Trophoblast cell (in vitro differentiated cells and primary cell): ENCODE measurements at regions not wholly inside any gene's neighbourhood (a gene's known extent, or its start where the extent isn't known, plus 50 kb on each side); places are given as distances from the start of the nearest gene placed in this dataset.

ENCODE experiments used
- DNase-seq, 2 donors: peaks; one replicate each; pipeline ENCODE4 v3.0.0-alpha.2; 2016
- H2AFZ ChIP-seq: 2 replicates; pipeline ENCODE4 v1.6.1; 2013; ENCODE audit warnings: low read length, moderate library complexity, mild to moderate bottlenecking; ENCODE audit not compliant: insufficient read depth, poor library complexity
- H2AK5ac ChIP-seq: 2 replicates; pipeline ENCODE4 v1.6.1; 2013; ENCODE audit warnings: mild to moderate bottlenecking, low read length
- H2BK120ac ChIP-seq: 2 replicates; pipeline ENCODE4 v1.6.1; 2013; ENCODE audit warnings: low read length, mild to moderate bottlenecking, moderate library complexity; ENCODE audit not compliant: insufficient read depth, poor library complexity
- H2BK12ac ChIP-seq: 2 replicates; pipeline ENCODE4 v1.6.1; 2013; ENCODE audit warnings: mild to moderate bottlenecking, low read length, moderate library complexity
- H2BK5ac ChIP-seq: 2 replicates; pipeline ENCODE4 v1.6.1; 2013; ENCODE audit warnings: low read length, low read depth, moderate library complexity, mild to moderate bottlenecking; ENCODE audit not compliant: poor library complexity
- H3K14ac ChIP-seq: 2 replicates; pipeline ENCODE4 v1.6.1; 2013; ENCODE audit warnings: mild to moderate bottlenecking, low read length
- H3K18ac ChIP-seq: 2 replicates; pipeline ENCODE4 v1.6.1; 2013; ENCODE audit warnings: mild to moderate bottlenecking, low read length
- H3K23ac ChIP-seq: 2 replicates; pipeline ENCODE4 v1.6.1; 2013; ENCODE audit warnings: low read length
- H3K27ac ChIP-seq: 2 replicates; pipeline ENCODE4 v1.5.1; 2013; ENCODE audit warnings: low read depth, mild to moderate bottlenecking, inconsistent platforms, low read length, moderate library complexity
- H3K27me3 ChIP-seq: 2 replicates; pipeline ENCODE4 v1.6.1; 2013; ENCODE audit warnings: inconsistent platforms, mild to moderate bottlenecking, low read length, moderate library complexity; ENCODE audit not compliant: insufficient read depth
- H3K36me3 ChIP-seq, 2 experiments: 1 replicate in 1 of 2; 2 replicates in 1 of 2; pipeline ENCODE4 v1.6.1; 2013; ENCODE audit warnings: low read length in 2 of 2, mild to moderate bottlenecking in 2 of 2, moderate library complexity in 1 of 2; ENCODE audit not compliant: insufficient read depth in 2 of 2, control insufficient read depth in 1 of 2
- H3K4ac ChIP-seq: 2 replicates; pipeline ENCODE4 v1.6.1; 2013; ENCODE audit warnings: low read depth, mild to moderate bottlenecking, low read length, moderate library complexity
- H3K4me1 ChIP-seq, 2 experiments: 1 replicate in 1 of 2; 2 replicates in 1 of 2; pipeline ENCODE4 v1.6.1; 2013; ENCODE audit warnings: low read length in 2 of 2, mild to moderate bottlenecking in 2 of 2, moderate library complexity in 1 of 2; ENCODE audit not compliant: insufficient read depth in 2 of 2, control insufficient read depth in 1 of 2
- H3K4me2 ChIP-seq: 2 replicates; pipeline ENCODE4 v1.6.1; 2013; ENCODE audit warnings: inconsistent platforms, mild to moderate bottlenecking, low read length, moderate library complexity
- H3K4me3 ChIP-seq: 2 replicates; pipeline ENCODE4 v1.5.1; 2013; ENCODE audit warnings: mild to moderate bottlenecking, low read depth, low read length, inconsistent platforms
- H3K79me1 ChIP-seq: one replicate; pipeline ENCODE4 v1.6.1; 2013; ENCODE audit warnings: low read length
- H3K79me2 ChIP-seq: 2 replicates; pipeline ENCODE4 v1.6.1; 2013; ENCODE audit warnings: low read length, mild to moderate bottlenecking; ENCODE audit not compliant: control insufficient read depth, insufficient read depth, poor library complexity
- H3K9ac ChIP-seq: 2 replicates; pipeline ENCODE4 v1.6.1; 2013; ENCODE audit warnings: mild to moderate bottlenecking, low read length
- H3K9me3 ChIP-seq: 2 replicates; pipeline ENCODE4 v1.6.1; 2013; ENCODE audit warnings: low read depth, mild to moderate bottlenecking, control low read depth, inconsistent platforms, low read length; ENCODE audit not compliant: insufficient read depth
- H4K12ac ChIP-seq: 2 replicates; pipeline ENCODE4 v1.6.1; 2013; ENCODE audit warnings: low read depth, mild to moderate bottlenecking, low read length, moderate library complexity
- H4K8ac ChIP-seq: 2 replicates; pipeline ENCODE4 v1.6.1; 2013; ENCODE audit warnings: low read depth, mild to moderate bottlenecking, low read length, moderate library complexity
- H4K91ac ChIP-seq: one replicate; pipeline ENCODE4 v1.6.1; 2013; ENCODE audit warnings: low read depth, mild to moderate bottlenecking, low read length, moderate library complexity
- WGBS: extraction: QIAGEN DNeasy Blood & Tissue Kit; methylation state at CpG from one replicate; pipeline ENCODE4 v1.1.7; 2013; ENCODE audit warnings: missing lambda C conversion rate; ENCODE audit not compliant: insufficient read length, insufficient coverage; ENCODE audit errors: extremely low coverage; 5-methylcytosine and 5-hydroxymethylcytosine counted together

DNA sequence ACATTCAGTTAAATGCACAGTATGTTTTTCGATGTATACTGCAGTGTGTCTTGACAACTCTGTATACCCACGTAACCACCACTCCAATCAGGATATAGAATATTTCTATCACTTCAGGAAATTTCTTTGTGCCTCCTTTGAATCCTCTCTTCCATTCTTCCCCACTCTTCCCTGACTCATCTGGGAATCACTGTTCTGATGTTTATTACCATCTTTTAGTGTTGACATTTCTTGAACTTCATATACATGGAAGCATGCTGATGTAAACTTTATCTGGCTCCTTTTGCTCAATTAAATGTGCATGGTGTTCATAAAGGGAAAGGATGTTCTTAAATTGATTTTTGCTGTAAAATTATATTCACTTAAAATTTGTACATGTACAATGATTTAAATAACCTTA lies 319.9 kb downstream of the PCDH7 start:
- Histone ChIP-seq H3K27me3 (no peaks in the 10 kb centered on the region), H3K9ac (no peak overlapping the region), H2BK5ac (no peak overlapping the region), H3K4me3 (no peak overlapping the region), H4K91ac (no peak overlapping the region), H3K23ac (no peak overlapping the region), H3K18ac (no peak overlapping the region), H3K79me2 (no peaks in the 10 kb centered on the region), H4K12ac (no peak overlapping the region), H3K4ac (no peak overlapping the region), H2BK12ac (no peak overlapping the region), H3K4me2 (no peak overlapping the region), H3K79me1 (no peaks in the 10 kb centered on the region), H3K9me3 (peaks cover 2% of the 10 kb centered on the region), H2BK120ac (no peak overlapping the region), H2AK5ac (no peak overlapping the region), H4K8ac (no peak overlapping the region), H3K36me3 (no peaks in the 10 kb centered on the region), H2AFZ (no peak overlapping the region), H3K14ac (no peak overlapping the region), H3K4me1 (no peaks in the 10 kb centered on the region), H3K27ac (no peak overlapping the region)
- WGBS: no CpG with 5 or more reads among the region's 2 CpGs
- no peak for DNase-seq

DNA sequence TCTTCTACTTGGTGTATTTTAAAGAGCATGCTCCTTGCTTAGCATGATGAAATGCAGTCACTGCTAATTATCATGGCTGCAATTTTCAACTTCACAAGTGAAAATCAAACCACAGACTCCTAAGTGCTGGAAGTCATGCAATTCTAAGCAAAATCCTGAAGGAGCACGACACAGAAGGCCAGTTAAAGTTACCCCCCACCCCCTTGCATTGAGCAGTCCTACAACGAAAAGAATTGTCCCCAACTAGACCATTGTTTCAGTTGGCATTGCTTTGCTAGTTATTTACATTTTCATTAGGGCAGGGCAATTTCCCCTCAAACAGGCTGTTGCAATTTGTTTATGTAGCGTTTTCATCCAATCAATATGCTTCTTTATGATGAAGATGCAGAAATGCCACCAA lies 321.2 kb downstream of the PCDH7 start:
- Histone ChIP-seq H3K4me1 (no peaks in the 10 kb centered on the region), H2BK12ac (no peak overlapping the region), H4K12ac (no peak overlapping the region), H2AFZ (no peak overlapping the region), H3K4me3 (no peak overlapping the region), H3K23ac (no peak overlapping the region), H2AK5ac (no peak overlapping the region), H3K9me3 (peaks cover 2% of the 10 kb centered on the region), H3K79me2 (no peaks in the 10 kb centered on the region), H3K4ac (no peak overlapping the region), H2BK120ac (no peak overlapping the region), H4K91ac (no peak overlapping the region), H3K14ac (no peak overlapping the region), H3K4me2 (no peak overlapping the region), H3K18ac (no peak overlapping the region), H3K27me3 (no peaks in the 10 kb centered on the region), H2BK5ac (no peak overlapping the region), H3K9ac (no peak overlapping the region), H3K27ac (no peak overlapping the region), H3K36me3 (no peaks in the 10 kb centered on the region), H4K8ac (no peak overlapping the region), H3K79me1 (no peaks in the 10 kb centered on the region)
- no CpG with 5 or more reads among the region's 3 CpGs for WGBS
- no peak for DNase-seq

DNA sequence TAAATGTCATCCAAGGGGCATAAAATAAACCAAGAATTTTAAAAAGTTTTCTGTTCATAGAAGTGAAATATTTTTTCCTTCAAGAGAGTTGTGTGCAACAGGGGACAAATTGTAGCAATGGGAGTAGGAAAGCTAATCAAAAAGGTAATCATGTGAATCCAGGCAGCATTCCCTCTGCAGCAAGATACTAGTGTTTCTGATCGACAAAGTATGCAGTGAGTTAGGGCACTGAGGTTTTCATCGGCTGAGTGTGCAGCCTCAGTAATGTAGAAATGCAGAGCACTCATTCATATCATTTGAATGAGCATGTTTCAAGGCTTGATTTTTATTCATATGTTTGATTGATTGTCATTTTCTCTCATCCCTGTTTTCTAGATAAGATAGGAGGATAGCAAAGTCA lies 321.7 kb downstream of the PCDH7 start:
- no CpG with 5 or more reads among the region's 2 CpGs for whole genome bisulfite sequencing
- Histone ChIP-seq H4K91ac (no peak overlapping the region), H3K14ac (no peak overlapping the region)

DNA sequence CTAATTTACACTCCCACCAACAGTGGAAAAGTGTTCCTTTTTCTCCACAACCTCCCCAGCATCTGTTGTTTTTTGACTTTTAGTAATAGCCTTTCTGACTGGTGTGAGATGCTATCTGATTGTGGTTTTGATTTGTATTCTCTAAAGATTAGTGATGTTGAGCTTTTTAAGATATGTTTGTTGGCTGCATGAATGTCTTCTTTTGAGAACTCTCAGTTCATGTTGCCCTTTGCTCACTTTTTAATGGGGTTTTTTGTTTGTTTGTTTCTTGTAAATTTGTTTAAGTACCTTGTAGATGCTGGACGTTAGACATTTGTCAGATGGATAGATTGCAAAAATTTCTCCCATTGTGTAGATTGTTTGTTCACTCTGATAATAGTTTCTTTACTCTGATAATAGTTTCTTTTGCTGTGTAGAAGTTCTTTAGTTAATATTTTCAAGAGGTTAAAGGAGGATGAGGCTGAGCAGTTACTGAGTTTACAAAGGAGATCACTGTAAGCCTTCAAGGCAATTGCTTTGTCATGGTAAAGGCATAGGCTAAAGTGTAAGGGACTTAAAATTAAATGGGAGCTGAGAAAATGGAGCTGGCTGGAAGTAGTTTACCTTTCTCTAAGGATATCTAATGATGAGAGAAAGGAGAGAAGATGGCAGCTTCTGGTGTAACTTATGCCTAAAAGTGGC lies 323.4 kb downstream of the PCDH7 start:
- Histone ChIP-seq H4K12ac (no peak overlapping the region), H3K36me3 (no peaks in the 10 kb centered on the region), H3K27me3 (no peaks in the 10 kb centered on the region), H3K9me3 (peaks cover 2% of the 10 kb centered on the region), H3K4me2 (no peak overlapping the region), H2BK12ac (no peak overlapping the region), H3K4me1 (no peaks in the 10 kb centered on the region), H3K9ac (no peak overlapping the region), H4K91ac (no peak overlapping the region), H2BK5ac (no peak overlapping the region), H3K4ac (no peak overlapping the region), H2AFZ (no peak overlapping the region), H3K14ac (no peak overlapping the region), H3K79me2 (no peaks in the 10 kb centered on the region), H2AK5ac (no peak overlapping the region), H3K79me1 (no peaks in the 10 kb centered on the region), H3K18ac (no peak overlapping the region), H3K23ac (no peak overlapping the region), H2BK120ac (no peak overlapping the region), H3K27ac (no peak overlapping the region), H4K8ac (no peak overlapping the region), H3K4me3 (no peak overlapping the region)
- no CpG with 5 or more reads among the region's 1 CpG for WGBS
- no peak for DNase-seq

More for the DNA sequence above, 321.7 kb downstream of the PCDH7 start:
- Histone ChIP-seq H4K8ac (no peak overlapping the region), H2BK5ac (no peak overlapping the region), H3K9ac (no peak overlapping the region), H3K27me3 (no peaks in the 10 kb centered on the region), H3K4me2 (no peak overlapping the region), H3K4me3 (no peak overlapping the region), H3K27ac (no peak overlapping the region), H3K4ac (no peak overlapping the region), H2AK5ac (no peak overlapping the region), H2AFZ (no peak overlapping the region), H2BK12ac (no peak overlapping the region), H3K79me1 (no peaks in the 10 kb centered on the region), H3K36me3 (no peaks in the 10 kb centered on the region), H4K12ac (no peak overlapping the region), H3K9me3 (peaks cover 2% of the 10 kb centered on the region), H2BK120ac (no peak overlapping the region), H3K23ac (no peak overlapping the region), H3K79me2 (no peaks in the 10 kb centered on the region), H3K4me1 (no peaks in the 10 kb centered on the region), H3K18ac (no peak overlapping the region)
- no peak for DNase-seq
